ENCODE measurements at regions not wholly inside any gene's neighbourhood (a gene's known extent, or its start where the extent isn't known, plus 50 kb on each side); places are given as distances from the start of the nearest gene placed in this dataset.

- H3K27ac ChIP-seq: no peak overlapping the region
- H3K4me3 ChIP-seq: no peak overlapping the region
These were observed 118.7 kb downstream of the TENT4A start for GRCh38 chr5:6831678-6832671.

GRCh38 chr5:6832994-6833393 lies 119.8 kb downstream of the TENT4A start:
- no peak overlapping the region for H3K27ac ChIP-seq
- H3K4me3 ChIP-seq: no peak overlapping the region

- H3K27ac ChIP-seq: no peak overlapping the region
- no peak overlapping the region for H3K4me3 ChIP-seq
These were observed 120.2 kb downstream of the TENT4A start for GRCh38 chr5:6833406-6833805.

GRCh38 chr5:6837095-6837494 lies 123.9 kb downstream of the TENT4A start:
- no peak overlapping the region for H3K4me3 ChIP-seq
- no peak overlapping the region for H3K27ac ChIP-seq

GRCh38 chr5:6837519-6838110 lies 124.4 kb downstream of the TENT4A start:
- Histone ChIP-seq H3K4me3 (no peak overlapping the region), H3K27ac (no peak overlapping the region)

- H3K27ac ChIP-seq: no peak overlapping the region
- H3K4me3 ChIP-seq: no peak overlapping the region
These were observed 125.5 kb downstream of the TENT4A start for GRCh38 chr5:6838736-6839135.

- Histone ChIP-seq H3K27ac (no peak overlapping the region), H3K4me3 (no peak overlapping the region)
These were observed 127.0 kb downstream of the TENT4A start for GRCh38 chr5:6840136-6840793.

- no peak overlapping the region for H3K4me3 ChIP-seq
These were observed 130.1 kb downstream of the TENT4A start for GRCh38 chr5:6843335-6843734.

GRCh38 chr5:6843821-6844220 lies 130.6 kb downstream of the TENT4A start:
- Histone ChIP-seq H3K4me3 (no peak overlapping the region), H3K27ac (no peak overlapping the region)

More at GRCh38 chr5:6843335-6843734, 130.1 kb downstream of the TENT4A start:
- no peak overlapping the region for H3K27ac ChIP-seq

GRCh38 chr5:6845856-6846255 lies 132.6 kb downstream of the TENT4A start:
- Histone ChIP-seq H3K27ac (no peak overlapping the region), H3K4me3 (no peak overlapping the region)

GRCh38 chr5:6847870-6848269 lies 134.6 kb downstream of the TENT4A start:
- no peak overlapping the region for H3K4me3 ChIP-seq
- H3K27ac ChIP-seq: no peak overlapping the region

- H3K27ac ChIP-seq: peak overlapping the region in 1 of 21 experiments; percentile 42
- no peak overlapping the region for H3K4me3 ChIP-seq
These were observed 136.3 kb downstream of the TENT4A start for GRCh38 chr5:6849316-6850105.

- Histone ChIP-seq H3K27ac (peak overlapping the region in 1 of 21 experiments; percentile 42), H3K4me3 (no peak overlapping the region)
These were observed 136.8 kb downstream of the TENT4A start for GRCh38 chr5:6850106-6850432.

- Histone ChIP-seq H3K27ac (no peak overlapping the region), H3K4me3 (no peak overlapping the region)
These were observed 143.4 kb downstream of the TENT4A start for GRCh38 chr5:6856653-6857052.

- no peak overlapping the region for H3K27ac ChIP-seq
- no peak overlapping the region for H3K4me3 ChIP-seq
These were observed 145.2 kb downstream of the TENT4A start for GRCh38 chr5:6858419-6858818.

- Histone ChIP-seq H3K4me3 (no peak overlapping the region), H3K27ac (no peak overlapping the region)
These were observed 145.8 kb downstream of the TENT4A start for GRCh38 chr5:6859023-6859422.

- H3K27ac ChIP-seq: no peak overlapping the region
- no peak overlapping the region for H3K4me3 ChIP-seq
These were observed 146.9 kb downstream of the TENT4A start for GRCh38 chr5:6859951-6860638.

- no peak overlapping the region for H3K4me3 ChIP-seq
- no peak overlapping the region for H3K27ac ChIP-seq
These were observed 147.8 kb downstream of the TENT4A start for GRCh38 chr5:6861036-6861435.

GRCh38 chr5:6861667-6862066 lies 148.4 kb downstream of the TENT4A start:
- Histone ChIP-seq H3K4me3 (no peak overlapping the region), H3K27ac (no peak overlapping the region)
